HG03460 (cell line): ENCODE measurements at regions not wholly inside any gene's neighbourhood (a gene's known extent, or its start where the extent isn't known, plus 50 kb on each side); places are given as distances from the start of the nearest gene placed in this dataset.

Experiments used
- ATAC-seq: cut with Tn5 transposase; IDR thresholded peaks from one replicate; pipeline ENCODE4 v1.9.1; 2021; ENCODE audit not compliant: unreplicated experiment

DNA sequence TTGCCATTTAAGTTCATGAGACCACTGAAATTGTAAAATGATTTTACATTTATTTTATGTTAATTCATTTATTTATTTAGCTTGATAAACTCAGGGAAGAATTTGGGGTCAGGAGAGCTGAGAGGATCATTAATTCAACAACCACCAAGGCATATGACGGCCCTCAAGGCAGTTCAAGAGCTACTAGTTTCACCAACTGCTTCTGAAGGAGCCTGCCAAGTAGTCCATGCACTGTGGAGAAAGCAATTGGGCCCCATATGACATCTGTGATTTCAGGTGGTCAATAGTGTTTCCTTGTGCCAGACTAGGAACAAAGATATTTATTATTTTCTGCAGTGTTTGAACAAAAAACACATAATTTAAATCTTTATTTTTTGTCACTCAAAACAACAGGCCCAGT is 236.4 kb downstream of the CASP12 start:
- no peak for ATAC-seq

DNA sequence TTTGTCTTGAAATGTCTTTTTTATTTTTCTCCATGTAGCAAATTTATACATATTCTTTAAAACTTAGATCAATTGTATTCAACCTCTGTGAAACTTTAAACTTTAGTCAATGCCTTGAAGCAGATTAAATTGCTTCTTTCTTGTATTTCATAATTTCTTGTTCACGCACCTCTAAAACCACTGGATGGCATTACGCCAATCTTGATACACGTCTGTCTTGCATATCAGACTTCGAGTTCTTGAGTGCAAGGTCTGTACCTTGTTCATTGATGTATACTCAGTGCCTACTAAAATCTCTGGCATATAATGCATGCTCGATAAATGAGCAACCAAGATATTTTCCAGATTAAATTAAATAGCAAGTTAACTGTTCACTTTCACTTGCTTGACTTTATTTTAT is 236.8 kb downstream of the CASP12 start:
- no peak for ATAC-seq

DNA sequence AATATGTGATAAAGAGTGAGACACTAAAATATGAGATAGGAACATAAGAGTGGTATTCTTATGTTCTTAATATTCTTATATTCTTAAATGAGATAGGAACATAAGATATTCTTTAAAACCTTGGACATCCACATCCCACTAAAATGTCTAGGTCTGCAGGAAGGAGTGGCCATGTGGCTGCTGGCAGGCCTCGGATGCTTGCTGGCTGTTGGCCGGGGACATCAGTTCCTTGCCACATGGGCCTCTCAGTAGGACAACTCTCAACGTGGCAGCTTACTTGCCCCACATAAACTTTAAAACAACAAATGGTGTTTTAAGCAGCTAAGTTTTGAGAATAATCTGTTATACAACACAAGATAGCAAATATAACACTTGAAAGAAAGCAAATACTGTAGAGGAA is 240.1 kb downstream of the CASP12 start:
- no peak for ATAC-seq

GRCh38 chr11:104657083-104657482 is 241.2 kb downstream of the CASP12 start:
- ATAC-seq, result no peak

- ATAC-seq, result no peak
These were observed 243.2 kb downstream of the CASP12 start for GRCh38 chr11:104655066-104655465.

DNA sequence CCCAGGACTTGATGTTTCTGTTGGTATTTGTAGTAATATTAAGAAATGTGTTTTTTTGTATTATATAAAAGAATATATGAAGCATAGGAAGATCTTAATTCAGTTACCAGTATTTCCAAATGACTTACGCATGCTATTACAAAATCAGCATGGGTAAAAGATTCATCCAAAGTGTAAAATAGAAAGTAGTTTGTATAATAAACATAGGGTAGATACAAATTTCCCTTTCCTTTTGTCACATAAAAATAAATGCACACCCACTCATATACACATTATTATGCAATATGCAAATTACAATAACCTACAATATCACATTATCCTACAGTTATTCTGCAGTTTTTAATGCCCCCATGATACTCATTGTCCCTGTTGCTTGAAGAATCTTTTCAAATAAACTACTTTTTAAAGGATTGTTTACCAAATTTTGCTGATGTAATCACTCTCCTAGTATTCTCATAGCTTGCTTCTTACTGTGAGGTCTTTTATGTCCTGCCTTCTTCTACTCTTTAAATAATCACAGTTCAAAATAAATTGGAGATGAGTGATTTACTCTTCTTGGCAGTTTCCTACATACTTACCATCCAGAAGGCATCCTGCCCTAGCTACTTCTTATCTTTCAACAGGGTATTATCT is 244.0 kb downstream of the CASP12 start:
- no peak for ATAC-seq

DNA sequence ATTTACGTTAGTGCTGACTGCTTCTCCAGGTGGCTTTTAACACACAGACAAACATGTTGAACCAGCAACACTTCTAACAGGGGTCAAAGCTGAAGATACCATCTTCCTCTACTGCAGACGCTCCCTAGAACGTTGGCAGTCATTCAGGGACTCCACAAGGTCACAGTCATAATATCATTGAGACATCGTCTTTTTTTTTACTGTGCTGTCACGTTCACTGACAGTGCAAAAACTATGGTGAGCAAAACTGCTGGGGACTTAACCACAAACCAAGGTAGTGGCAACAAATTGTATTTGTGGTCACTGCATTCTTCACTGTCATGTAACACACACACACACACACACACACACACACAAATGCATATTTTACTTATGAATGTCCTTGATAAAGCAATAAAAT is 244.9 kb downstream of the CASP12 start:
- no peak for ATAC-seq

DNA sequence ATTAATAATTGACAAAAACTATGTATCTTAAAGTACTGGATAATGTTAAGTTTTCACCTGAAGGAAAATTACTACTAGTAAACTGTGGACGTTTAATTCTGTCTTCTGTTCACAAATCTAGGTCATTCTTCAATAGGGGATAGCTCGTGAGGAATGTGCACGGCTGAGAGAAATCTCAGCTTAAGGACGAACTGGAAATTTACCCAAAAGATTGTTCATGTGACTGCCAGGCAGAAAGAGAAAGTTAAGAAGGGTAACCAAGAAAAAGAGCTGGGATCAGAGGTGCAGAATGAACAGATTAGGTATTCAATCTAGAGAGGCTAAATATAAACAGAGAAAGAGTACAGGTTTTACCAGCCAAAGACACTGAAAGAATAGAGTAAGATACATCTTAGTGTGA is 245.3 kb downstream of the CASP12 start:
- ATAC-seq, result no peak

DNA sequence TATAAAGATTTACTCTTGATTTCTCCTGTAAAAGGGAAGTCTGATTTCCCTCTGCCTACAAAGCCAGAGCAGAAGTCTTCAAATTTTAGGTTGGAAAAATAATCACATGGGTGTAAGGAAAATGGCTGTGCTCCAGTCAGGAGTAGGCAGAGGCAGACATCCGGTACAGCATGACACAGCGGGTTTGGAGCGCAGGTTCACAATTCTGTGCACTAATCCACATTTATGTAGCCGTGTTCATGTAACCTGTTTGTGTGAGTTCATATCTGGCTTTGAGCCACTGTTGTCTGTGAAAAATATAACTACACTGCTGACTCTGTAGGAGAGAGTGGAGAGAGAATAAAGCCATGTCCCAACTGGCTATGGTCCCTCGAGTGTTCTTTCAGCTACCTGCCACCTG is 248.0 kb downstream of the CASP12 start:
- ATAC-seq, result no peak

DNA sequence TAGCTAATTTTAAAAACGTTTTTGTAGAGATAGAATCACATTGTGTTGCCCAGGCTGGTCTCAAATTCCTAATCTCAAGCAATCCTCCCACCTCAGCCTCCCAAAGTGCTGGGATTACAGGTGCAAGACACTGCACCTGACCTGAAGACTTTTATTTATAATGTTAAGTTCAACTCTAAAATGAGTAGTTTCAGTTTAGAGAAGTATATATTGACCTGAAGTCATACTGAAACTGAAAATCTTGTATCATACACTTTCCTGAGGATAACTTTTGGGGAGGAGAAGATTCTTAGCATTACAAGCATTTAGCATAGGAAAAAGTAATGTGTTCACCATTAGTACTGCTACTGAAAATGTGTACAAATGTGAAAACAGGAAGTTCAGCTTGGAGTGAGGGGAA is 249.3 kb downstream of the CASP12 start:
- ATAC-seq, result no peak

DNA sequence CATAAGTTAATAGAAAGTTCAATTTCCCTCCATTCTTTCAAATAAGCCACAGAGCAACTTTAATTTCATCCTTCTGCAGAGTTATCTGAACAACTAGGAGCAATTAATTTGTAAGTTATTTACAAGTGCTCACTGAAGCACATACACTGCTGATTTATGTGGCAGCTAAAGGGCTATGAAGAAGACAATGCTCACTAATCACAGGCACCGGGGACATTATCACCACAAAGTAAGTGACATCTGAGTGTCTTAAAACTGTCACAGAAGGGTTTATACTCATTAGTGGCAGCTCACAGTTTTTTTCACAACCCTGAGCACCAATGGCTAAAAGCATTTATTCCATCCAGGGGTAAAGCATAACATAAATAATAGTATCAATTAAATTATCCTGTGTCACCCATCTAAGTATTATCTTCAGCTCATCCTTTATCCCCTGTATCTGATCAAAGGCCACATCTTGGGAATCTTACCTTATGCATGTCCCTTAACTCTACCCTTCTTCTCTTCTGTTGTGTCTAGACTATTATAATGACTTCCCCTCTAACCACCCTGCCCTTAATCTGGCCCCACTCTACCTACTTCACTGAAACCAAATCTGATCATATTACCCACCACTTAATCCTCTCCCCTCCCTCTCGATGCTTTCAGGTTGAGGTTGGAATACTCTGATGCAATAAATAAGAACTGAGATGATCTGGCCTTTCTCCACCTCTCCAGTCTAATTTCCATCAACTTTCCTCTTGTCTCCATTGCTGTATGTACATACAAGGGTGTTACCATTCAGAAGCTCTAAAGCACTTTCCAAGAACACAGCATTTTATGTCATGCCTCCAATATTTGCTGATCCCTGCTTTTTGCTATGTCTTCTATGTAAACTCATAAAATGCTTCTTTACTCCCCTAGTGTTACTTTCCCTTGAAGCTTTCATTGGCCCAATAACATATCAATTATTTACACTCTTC is 252.7 kb downstream of the CASP12 start:
- no peak for ATAC-seq

GRCh38 chr11:104637662-104638170 is 260.5 kb downstream of the CASP12 start:
- no peak for ATAC-seq

GRCh38 chr11:104633226-104633625 is 265.0 kb downstream of the CASP12 start:
- no peak for ATAC-seq

- ATAC-seq, result no peak
These were observed 267.9 kb downstream of the CASP12 start for GRCh38 chr11:104630352-104630751.

GRCh38 chr11:104625246-104625645 is 273.0 kb downstream of the CASP12 start:
- no peak for ATAC-seq

DNA sequence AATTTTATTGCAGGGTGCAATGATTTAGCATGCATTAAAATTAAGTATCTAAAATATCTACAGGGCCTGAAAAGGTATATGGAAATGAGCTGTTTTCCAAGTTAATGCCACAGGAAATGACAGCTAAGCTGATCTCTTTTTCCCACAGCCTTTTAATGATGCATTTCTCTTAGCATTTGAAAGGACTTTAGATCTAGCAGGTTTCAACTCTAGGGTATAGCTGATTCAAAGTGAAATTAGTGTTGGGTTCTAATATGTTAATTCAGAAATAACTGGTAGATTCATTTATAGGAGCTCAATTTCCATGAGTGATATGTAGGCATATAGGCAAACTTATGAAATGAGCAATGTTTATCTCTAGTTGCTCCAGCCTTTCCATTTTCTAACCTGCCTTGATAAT is 274.2 kb downstream of the CASP12 start:
- ATAC-seq, result no peak

- ATAC-seq, result no peak
These were observed 274.7 kb downstream of the CASP12 start for GRCh38 chr11:104623518-104623917.

GRCh38 chr11:104620991-104621390 is 277.3 kb downstream of the CASP12 start:
- ATAC-seq, result no peak

- no peak for ATAC-seq
These were observed 278.5 kb downstream of the CASP12 start for GRCh38 chr11:104619751-104620150.

DNA sequence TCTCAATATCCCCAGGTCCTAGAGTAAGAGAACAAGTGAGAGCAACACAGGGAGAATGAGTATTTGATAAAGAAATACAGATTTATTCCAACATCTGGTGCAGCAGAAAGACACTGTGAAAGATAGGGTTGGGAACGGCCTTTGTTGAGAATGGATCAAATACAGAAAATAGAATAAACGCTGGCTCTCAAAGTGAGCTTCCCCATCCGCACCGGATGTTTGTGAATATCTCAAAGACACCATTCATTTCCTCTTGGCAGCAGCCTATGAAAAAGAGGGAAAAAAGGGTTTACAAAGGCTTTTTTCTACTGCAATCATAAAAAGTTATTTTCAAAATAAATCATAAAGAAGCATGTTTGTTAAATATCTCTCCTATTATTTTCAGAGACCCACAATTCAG is 279.3 kb downstream of the CASP12 start:
- no peak for ATAC-seq

- no peak for ATAC-seq
These were observed 283.3 kb downstream of the CASP12 start for GRCh38 chr11:104614961-104615360.

- ATAC-seq, result no peak
These were observed 284.1 kb downstream of the CASP12 start for GRCh38 chr11:104614117-104614680.
